Anterior cingulate cortex (tissue), 58 donors: ENCODE measurements at regions not wholly inside any gene's neighbourhood (a gene's known extent, or its start where the extent isn't known, plus 50 kb on each side); places are given as distances from the start of the nearest gene placed in this dataset.

Experiments used
- DNase-seq, 58 donors: peaks; one replicate each; lab custom pipeline; 2025; lab: John Stamatoyannopoulos, UW

DNA sequence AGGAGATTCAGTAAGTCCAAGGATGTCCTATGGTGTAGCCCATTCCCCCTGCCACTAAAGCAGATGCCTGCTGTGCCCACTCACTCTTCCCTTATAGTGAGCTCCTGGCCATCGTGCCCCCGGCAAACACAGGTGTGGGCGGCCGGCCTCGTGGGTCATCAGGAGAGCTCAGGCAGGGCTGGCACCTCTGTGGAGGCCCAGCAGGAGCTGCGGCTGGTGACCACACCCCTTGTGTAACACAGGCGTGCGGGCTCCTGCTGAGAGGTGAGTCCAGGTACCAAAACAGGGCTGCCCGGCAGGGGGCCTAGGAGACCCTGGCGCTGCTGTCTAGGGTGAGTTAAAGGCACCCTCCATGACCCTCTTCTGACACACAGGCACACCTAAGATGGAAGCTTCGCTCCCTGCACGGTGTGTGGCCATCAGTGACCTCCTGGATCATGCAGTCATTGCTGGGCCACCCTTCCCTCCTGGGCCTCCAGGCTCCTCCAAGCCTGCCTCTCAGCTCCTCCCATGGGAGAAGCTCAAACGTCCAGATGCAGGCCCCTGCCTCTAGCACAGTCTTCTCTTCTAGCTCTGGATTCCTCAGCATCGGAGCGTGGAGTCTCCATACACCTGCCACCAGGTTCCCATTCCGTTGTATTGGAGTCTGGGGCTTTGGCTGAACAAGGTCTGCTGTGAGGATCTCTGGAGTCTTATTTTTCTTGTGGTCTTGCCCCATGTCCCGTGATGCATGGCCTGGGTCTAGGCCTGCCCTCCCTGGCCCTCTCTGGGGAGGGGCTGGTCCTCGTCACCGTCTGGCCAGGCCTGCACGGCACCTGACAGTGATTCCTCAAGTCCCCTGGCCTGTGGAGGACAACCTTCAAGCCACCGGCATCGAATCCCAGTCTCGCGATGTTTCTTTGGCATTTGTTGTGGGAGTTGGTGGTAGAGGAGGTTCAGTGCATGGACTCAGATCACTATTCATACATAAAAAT, 246.9 kb downstream of the ACKR3 start:
- DNase-seq, result no peak

DNA sequence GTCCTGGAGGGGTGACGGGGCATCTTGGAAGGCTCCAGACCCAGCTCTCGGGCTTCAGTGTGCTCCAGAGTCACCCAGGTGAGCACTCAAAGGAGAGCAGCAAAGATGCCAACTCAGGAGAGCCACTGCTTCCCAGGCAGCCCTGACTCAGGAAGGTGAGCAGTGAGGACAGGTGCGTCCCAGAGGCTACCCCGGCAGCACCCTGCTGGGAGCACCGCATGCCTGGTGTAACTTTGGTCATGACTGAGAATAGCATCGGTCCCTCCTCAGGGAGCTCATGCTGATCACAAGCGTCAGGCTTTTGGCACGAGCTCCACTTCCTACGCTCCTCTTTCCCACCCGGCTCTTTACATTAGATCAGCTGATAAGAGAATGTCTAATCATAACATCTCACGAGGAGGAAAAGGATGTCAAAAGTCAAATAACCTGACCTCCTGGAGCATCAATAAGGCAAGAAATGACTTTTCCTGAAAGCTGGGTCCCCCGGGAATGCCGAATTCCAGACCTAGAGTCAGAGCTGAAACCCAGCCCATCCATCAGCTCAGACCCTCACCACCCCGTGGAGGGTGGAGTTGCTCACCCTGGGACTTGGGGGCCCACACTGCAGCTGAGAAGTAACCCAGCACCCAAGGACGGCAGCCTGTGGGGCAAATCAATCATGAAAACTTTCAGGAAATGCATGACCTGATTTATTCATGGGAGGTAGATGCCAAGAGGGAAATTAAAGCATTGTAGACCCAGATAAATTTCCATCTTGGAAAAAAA, 248.8 kb downstream of the ACKR3 start:
- DNase-seq, result no peak

DNA sequence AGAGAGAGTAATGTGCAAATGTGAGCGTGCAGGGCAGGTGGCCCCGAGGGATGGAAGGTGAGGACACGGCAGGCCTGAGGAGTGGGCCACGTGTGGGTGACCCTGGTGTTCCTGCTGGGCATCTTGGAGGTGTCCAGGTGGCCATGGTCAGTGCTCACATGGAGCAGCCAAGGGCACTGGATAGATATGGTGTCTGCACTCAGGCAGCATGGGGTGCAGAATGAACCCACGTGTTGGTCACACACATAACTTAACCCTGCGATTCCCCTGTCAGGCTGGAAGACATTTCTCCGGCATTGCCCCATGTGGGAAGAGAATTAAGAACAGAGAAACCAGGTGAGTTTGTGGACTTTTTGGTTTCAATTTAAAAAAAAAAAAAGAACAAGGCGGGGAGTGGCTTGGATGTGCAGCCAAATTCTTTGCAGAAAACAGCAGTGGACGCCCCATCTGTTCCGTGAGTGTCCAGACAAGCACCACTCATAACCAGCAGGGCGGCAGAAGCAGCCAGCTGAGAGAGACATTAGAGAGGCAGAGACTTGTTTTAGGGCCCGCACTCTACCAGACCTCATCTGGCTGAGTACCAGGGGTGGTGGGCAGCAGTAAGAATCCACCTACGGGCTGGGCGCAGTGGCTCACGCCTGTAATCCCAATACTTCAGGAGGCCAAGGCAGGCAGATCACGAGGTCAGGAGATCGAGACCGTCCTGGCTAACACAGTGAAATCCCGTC, 249.8 kb downstream of the ACKR3 start:
- DNase-seq, result no peak

GRCh38 chr2:236820763-236821344, 251.2 kb downstream of the ACKR3 start:
- DNase-seq, result no peak

DNA sequence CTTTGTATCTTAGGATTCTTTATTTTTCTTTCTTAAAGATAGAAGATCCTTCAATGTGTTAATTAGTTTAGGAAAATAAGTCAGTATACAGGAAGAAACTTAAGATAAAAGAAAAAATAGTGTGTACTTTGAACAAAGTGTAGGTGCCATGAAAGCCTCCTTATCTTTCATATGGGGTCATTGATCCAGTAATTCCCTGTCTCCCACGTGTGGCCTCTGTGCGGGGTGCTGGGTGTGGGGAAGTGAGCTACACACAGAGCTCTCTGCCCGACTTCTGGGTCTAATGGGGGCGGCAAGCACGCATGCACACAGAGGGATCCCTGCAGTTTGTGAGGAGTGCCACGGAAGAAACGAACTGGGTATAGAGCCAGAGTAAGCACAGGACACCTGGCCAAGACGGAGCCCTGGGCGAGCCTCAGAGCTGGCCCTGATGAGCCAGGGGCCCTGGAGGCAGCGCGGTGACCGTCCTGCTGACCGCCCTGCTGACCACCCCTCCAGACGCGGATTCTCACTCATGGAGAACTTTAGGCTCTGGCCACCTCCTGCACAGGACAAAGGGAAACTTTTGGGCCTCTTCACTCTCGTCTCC, 253.5 kb downstream of the ACKR3 start:
- DNase-seq, result no peak

DNA sequence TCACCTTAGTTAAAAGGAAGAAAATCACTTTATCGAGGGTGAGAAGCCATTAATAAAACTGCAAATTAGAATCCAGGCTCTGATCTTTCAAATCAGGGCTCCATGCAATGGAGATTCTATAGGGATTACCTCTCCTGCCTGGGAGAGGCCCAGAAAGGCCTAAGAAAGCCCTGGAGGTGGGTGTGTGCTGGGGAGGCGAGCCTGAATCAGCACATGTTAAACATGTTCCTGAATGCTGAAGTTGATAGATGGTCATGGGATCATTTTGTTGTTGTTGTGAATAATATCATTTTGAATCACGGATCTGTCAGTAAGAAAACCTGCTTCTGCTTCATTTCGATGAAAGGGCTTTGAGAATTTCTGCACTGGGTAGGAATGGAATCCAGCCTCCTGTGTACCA, 254.3 kb downstream of the ACKR3 start:
- no peak for DNase-seq

- DNase-seq, result no peak
Observed at GRCh38 chr2:236824836-236825235, 255.2 kb downstream of the ACKR3 start.

- no peak for DNase-seq
Observed at GRCh38 chr2:236825989-236826510, 256.4 kb downstream of the ACKR3 start.

GRCh38 chr2:236826606-236827156, 257.1 kb downstream of the ACKR3 start:
- no peak for DNase-seq

DNA sequence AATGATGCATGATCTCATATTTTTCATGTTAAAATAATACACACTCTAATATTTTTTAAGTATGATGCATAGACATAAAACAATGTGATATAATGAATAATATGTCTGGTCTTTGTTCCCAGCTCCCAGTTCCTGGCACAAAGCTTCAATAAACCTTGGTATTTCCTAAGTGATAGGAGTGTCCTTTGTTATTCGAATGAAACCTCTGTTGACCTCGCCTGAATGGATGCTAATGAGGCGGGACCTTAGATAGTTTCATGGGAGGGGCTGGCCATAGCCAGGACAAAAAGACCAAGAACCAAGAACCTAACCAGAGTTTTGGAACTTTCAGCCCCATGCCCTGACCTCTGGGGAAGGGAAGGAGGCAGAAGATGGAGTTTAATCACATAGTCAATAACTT, 257.7 kb upstream of the COPS8 start:
- no peak for DNase-seq

- no peak for DNase-seq
Observed at GRCh38 chr2:236828820-236829219, 256.9 kb upstream of the COPS8 start.

DNA sequence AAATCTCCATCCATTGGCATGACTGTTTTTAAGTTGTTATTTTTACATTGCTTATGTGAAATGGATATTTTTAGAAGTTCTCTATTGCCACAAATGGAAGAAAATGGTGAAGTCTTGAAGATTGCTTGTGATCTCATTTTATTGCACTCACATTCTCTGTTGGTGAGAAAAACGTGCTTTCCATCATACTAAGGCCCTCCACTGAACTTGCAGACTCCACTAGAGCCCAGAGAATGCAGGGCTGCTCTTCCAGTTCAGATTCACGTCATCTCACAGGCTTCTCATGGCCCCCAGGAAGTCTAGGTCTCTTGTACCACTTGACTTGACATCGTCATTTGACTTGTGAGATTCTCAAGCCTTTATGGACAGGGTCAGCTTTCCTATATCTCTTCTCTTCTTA, 254.8 kb upstream of the COPS8 start:
- DNase-seq, result no peak

- no peak for DNase-seq
Observed at GRCh38 chr2:236831698-236832097, 254.0 kb upstream of the COPS8 start.

- DNase-seq, result no peak
Observed at GRCh38 chr2:236833501-236834073, 252.1 kb upstream of the COPS8 start.

DNA sequence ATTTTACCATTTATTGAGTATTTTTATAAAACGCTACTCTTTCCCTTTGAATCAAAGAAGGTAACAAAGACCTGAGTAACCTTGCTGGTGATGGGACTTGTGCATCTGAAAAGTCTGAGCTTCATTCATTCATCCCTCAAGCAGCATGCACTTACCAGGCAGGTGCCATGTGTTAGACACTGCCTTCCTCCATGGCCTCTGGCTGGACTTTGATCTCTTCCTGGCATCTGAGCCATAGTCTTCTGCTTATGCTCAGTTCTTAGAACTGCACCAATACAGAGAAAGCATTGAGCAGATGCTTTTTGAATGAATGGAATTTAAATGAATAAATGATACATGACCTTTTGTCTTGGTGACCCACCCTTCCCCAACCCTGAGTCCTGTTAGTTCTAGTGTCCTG, 251.4 kb upstream of the COPS8 start:
- no peak for DNase-seq

DNA sequence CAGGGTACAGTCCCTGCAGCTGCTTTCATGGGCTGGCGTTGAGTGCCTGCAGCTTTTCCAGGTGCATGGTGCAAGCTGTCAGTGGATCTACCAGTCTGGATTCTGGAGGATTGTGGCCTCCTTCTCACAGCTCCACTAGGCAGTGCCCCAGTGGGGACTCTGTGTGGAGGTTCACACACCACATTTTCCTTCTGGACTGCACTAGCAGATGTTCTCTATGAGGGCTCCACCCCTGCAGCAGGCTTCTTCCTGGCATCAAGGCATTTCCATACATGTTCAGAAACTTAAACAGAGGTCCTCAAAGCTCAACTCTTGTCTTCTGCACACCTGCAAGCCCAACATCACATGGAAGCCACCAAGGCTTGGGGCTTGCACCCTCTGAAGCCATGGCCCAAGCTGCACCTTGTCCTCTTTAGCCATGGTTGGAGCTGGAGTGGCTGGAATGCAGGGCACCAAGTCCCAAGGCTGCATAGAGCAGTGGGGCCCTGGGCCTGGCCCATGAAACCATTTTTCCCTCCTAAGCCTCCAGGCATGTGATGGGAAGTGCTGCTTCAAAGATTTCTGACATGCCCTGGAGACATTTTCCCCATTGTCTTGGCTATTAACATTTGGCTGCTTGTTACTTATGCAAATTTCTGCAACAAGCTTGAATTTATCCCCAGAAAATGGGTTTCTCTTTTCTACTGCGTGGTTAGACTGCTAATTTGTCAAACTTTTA, 250.2 kb upstream of the COPS8 start:
- no peak for DNase-seq

- DNase-seq, result peak in 1 of 58 donors; percentile 8
Observed at GRCh38 chr2:236836028-236836427, 249.7 kb upstream of the COPS8 start.

GRCh38 chr2:236840215-236840614, 245.5 kb upstream of the COPS8 start:
- DNase-seq, result no peak

DNA sequence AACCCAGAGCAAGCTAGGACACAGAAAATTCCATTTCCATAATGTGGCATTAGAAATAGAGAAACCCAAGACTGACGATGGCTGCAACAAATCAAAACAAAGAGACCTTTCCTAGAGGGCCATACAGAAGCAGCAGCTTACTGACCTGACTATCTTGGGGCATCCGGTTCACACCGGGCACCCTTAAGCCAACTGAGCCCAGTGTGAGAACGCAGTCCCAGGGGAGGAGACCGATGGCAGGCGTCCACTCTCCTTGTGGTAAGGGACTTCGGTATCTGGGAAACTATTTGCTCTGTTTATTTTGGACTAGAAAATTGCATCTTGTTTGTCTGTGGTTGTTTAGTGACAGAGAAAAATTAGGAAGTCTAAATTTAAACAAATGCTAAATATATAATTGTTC, 244.8 kb upstream of the COPS8 start:
- no peak for DNase-seq
